ENCODE measurements at regions not wholly inside any gene's neighbourhood (a gene's known extent, or its start where the extent isn't known, plus 50 kb on each side); places are given as distances from the start of the nearest gene placed in this dataset.

GRCh38 chr19:31911577-31911976 is 433.8 kb upstream of the ZNF507 start:
- Histone ChIP-seq H3K27ac (no peak overlapping the region), H3K79me2 (no peaks in the 10 kb centered on the region), H3K4me2 (no peak overlapping the region), H3K4me3 (no peak overlapping the region), H2AFZ (no peak overlapping the region), H3K27me3 (no peaks in the 10 kb centered on the region), H3K36me3 (replicated peaks; ENCODE audit: insufficient read depth, low read depth) (no peaks in the 10 kb centered on the region), H3K9me3 (ENCODE audit: low read depth) (no peaks in the 10 kb centered on the region), H3K9me2 (replicated peaks; ENCODE audit: insufficient read depth) (no peaks in the 10 kb centered on the region), H4K20me1 (ENCODE audit: insufficient read depth, poor library complexity, severe bottlenecking) (no peaks in the 10 kb centered on the region), H3K4me1 (ENCODE audit: insufficient read depth) (no peaks in the 10 kb centered on the region)
- WGBS (ENCODE audit: low lambda C conversion rate, missing lambda C conversion rate), result 90% methylated on average over 6 of the region's 6 CpGs
- no peak for TF ChIP-seq EZH2 (IDR thresholded peaks at IDR 0.05; ENCODE audit: borderline replicate concordance)
- TF ChIP-seq EZH2phosphoT487 (IDR thresholded peaks at IDR 0.05; ENCODE audit: low read depth, severe bottlenecking, unreplicated experiment), result no peak
- no peak for TF ChIP-seq CTCF (IDR thresholded peaks at IDR 0.05; ENCODE audit: poor library complexity)
- DNase-seq (ENCODE audit: low spot score), result no peak

DNA sequence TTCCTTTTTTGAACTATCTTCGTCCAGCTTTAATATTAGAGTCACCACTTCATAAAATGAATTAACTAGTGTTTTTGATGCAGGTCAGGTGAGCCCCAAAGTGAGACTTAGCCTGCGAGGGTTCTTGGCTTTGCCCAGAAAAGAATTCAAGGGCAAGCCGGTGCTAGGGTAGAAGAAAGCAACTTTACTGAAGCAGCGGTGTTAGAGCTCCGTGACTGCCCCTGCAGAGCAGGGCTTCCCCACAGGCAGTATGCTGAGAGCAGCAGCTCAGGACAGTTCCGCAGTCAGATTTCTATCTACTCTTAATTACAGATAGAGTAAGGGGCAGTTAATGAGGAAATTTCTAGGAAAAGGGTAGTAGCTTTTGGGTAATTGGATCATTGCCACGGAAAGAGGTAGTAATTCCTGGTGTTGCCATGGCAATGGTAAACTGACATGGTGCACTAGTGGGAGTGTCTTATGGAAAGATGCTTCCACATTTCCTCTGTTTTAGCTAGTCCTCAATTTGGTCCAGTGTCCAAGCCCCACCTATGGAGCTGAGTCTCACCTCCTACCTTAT is 432.2 kb upstream of the ZNF507 start:
- TF ChIP-seq EZH2phosphoT487 (IDR thresholded peaks at IDR 0.05; ENCODE audit: low read depth, severe bottlenecking, unreplicated experiment) (no peak), CTCF (IDR thresholded peaks at IDR 0.05; ENCODE audit: poor library complexity) (no peak), EZH2 (IDR thresholded peaks at IDR 0.05; ENCODE audit: borderline replicate concordance) (no peak)
- H3K9me2 ChIP-seq (replicated peaks; ENCODE audit: insufficient read depth), result no peaks in the 10 kb centered on the region
- DNase-seq (ENCODE audit: low spot score), result no peak
- H3K4me1 ChIP-seq (ENCODE audit: insufficient read depth), result no peaks in the 10 kb centered on the region
- no peak overlapping the region for H3K27ac ChIP-seq
- H3K4me3 ChIP-seq, result no peak overlapping the region
- H3K4me2 ChIP-seq, result no peak overlapping the region
- WGBS (ENCODE audit: low lambda C conversion rate, missing lambda C conversion rate), result 55% methylated on average over 7 of the region's 7 CpGs
- no peaks in the 10 kb centered on the region for H3K36me3 ChIP-seq (replicated peaks; ENCODE audit: insufficient read depth, low read depth)
- H3K79me2 ChIP-seq, result no peaks in the 10 kb centered on the region
- H2AFZ ChIP-seq, result no peak overlapping the region
- H3K9me3 ChIP-seq (ENCODE audit: low read depth), result no peaks in the 10 kb centered on the region
- H3K27me3 ChIP-seq, result no peaks in the 10 kb centered on the region
- no peaks in the 10 kb centered on the region for H4K20me1 ChIP-seq (ENCODE audit: insufficient read depth, poor library complexity, severe bottlenecking)

GRCh38 chr19:31930401-31930800 is 415.0 kb upstream of the ZNF507 start:
- TF ChIP-seq CTCF (IDR thresholded peaks at IDR 0.05; ENCODE audit: poor library complexity) (no peak), EZH2phosphoT487 (IDR thresholded peaks at IDR 0.05; ENCODE audit: low read depth, severe bottlenecking, unreplicated experiment) (no peak), EZH2 (IDR thresholded peaks at IDR 0.05; ENCODE audit: borderline replicate concordance) (no peak)
- Histone ChIP-seq H2AFZ (no peak overlapping the region), H3K27ac (no peak overlapping the region), H3K4me3 (no peak overlapping the region), H3K9me2 (replicated peaks; ENCODE audit: insufficient read depth) (no peaks in the 10 kb centered on the region), H3K4me2 (no peak overlapping the region), H3K79me2 (no peaks in the 10 kb centered on the region), H3K4me1 (ENCODE audit: insufficient read depth) (no peaks in the 10 kb centered on the region), H4K20me1 (ENCODE audit: insufficient read depth, poor library complexity, severe bottlenecking) (no peaks in the 10 kb centered on the region), H3K27me3 (no peaks in the 10 kb centered on the region), H3K36me3 (replicated peaks; ENCODE audit: insufficient read depth, low read depth) (no peaks in the 10 kb centered on the region), H3K9me3 (ENCODE audit: low read depth) (no peaks in the 10 kb centered on the region)
- DNase-seq (ENCODE audit: low spot score), result no peak
- 89% methylated on average over 2 of the region's 2 CpGs for WGBS (ENCODE audit: low lambda C conversion rate, missing lambda C conversion rate)

DNA sequence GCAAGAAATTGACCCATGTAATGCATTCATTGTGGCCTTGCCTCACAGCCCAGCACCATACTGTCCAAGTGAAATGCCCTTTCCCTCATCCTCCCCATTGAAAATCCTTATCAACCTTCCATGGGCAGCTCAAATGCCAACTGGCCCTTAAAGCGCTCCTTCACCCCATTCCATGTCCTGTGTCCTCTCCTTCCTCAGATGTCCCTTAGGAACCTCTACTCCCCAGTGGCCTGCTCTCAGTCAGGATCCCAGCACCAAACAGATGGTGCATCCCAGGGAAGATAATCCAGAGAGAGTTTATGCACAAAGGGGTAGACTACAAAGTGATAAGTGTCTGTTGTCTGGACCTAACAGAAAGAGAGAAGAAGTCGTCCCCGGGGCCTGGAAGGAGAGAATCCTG is 407.4 kb upstream of the ZNF507 start:
- 74% methylated on average over 3 of the region's 3 CpGs for WGBS (ENCODE audit: low lambda C conversion rate, missing lambda C conversion rate)
- no peak overlapping the region for H2AFZ ChIP-seq
- no peaks in the 10 kb centered on the region for H4K20me1 ChIP-seq (ENCODE audit: insufficient read depth, poor library complexity, severe bottlenecking)

More for the DNA sequence above, 407.4 kb upstream of the ZNF507 start:
- H3K36me3 ChIP-seq (replicated peaks; ENCODE audit: insufficient read depth, low read depth), result no peaks in the 10 kb centered on the region
- no peaks in the 10 kb centered on the region for H3K9me3 ChIP-seq (ENCODE audit: low read depth)
- no peaks in the 10 kb centered on the region for H3K79me2 ChIP-seq
- no peaks in the 10 kb centered on the region for H3K4me1 ChIP-seq (ENCODE audit: insufficient read depth)
- no peak for DNase-seq (ENCODE audit: low spot score)
- no peak overlapping the region for H3K4me2 ChIP-seq
- no peak overlapping the region for H3K4me3 ChIP-seq
- H3K27ac ChIP-seq, result no peak overlapping the region
- H3K9me2 ChIP-seq (replicated peaks; ENCODE audit: insufficient read depth), result no peaks in the 10 kb centered on the region
- TF ChIP-seq EZH2phosphoT487 (IDR thresholded peaks at IDR 0.05; ENCODE audit: low read depth, severe bottlenecking, unreplicated experiment) (no peak), EZH2 (IDR thresholded peaks at IDR 0.05; ENCODE audit: borderline replicate concordance) (no peak), CTCF (IDR thresholded peaks at IDR 0.05; ENCODE audit: poor library complexity) (no peak)
- H3K27me3 ChIP-seq, result no peaks in the 10 kb centered on the region
